DOHH2 (cell line): ENCODE measurements at regions not wholly inside any gene's neighbourhood (a gene's known extent, or its start where the extent isn't known, plus 50 kb on each side); places are given as distances from the start of the nearest gene placed in this dataset.
"Not testable (repeated sequence)": the region's sequence is repeated elsewhere in the genome, so short reads cannot be mapped to it uniquely, and the experiment has no call there.

Source experiments
- H3F3A ChIP-seq: fragments of 200-600 bp; sonication (generic), shearing (Covaris generic); 2 replicates; pipeline ENCODE4 v1.6.0; 2016; ENCODE audit warnings: antibody characterized with exemption, mild to moderate bottlenecking; ENCODE audit not compliant: control insufficient read depth, insufficient read depth
- H3K27ac ChIP-seq: fragments of 200-600 bp; sonication (generic); 2 replicates; pipeline ENCODE4 v1.5.1; 2014; ENCODE audit warnings: low read depth, mild to moderate bottlenecking, low read length, moderate library complexity
- H3K27me3 ChIP-seq: fragments of 200-600 bp; sonication (generic); 2 replicates; pipeline ENCODE4 v1.6.1; 2014; ENCODE audit warnings: mild to moderate bottlenecking, low read length, mixed read lengths; ENCODE audit not compliant: control insufficient read depth
- H3K36me3 ChIP-seq: fragments of 200-600 bp; sonication (generic); 2 replicates; pipeline ENCODE4 v1.6.1; 2014; ENCODE audit warnings: mild to moderate bottlenecking, low read length, moderate library complexity, mixed read lengths; ENCODE audit not compliant: control insufficient read depth
- H3K4me1 ChIP-seq: fragments of 200-600 bp; sonication (generic); 2 replicates; pipeline ENCODE4 v1.6.1; 2014; ENCODE audit warnings: mild to moderate bottlenecking, low read length, mixed read lengths; ENCODE audit not compliant: control insufficient read depth
- H3K4me2 ChIP-seq: fragments of 200-600 bp; sonication (generic); 2 replicates; pipeline ENCODE4 v1.6.0; 2014; ENCODE audit warnings: mild to moderate bottlenecking, low read length, moderate library complexity
- H3K4me3 ChIP-seq: fragments of 200-600 bp; sonication (generic); 2 replicates; pipeline ENCODE4 v1.5.1; 2014; ENCODE audit warnings: mild to moderate bottlenecking, low read length, mixed read lengths
- H3K79me2 ChIP-seq: fragments of 200-600 bp; sonication (generic); 2 replicates; pipeline ENCODE4 v1.6.1; 2014; ENCODE audit warnings: mild to moderate bottlenecking, low read length, mixed read lengths; ENCODE audit not compliant: control insufficient read depth
- H3K9me2 ChIP-seq: fragments of 200-600 bp; sonication (generic); replicated peaks from 2 replicates; pipeline ENCODE4 v1.6.1; 2014; ENCODE audit warnings: mild to moderate bottlenecking, low read length, mixed read lengths; ENCODE audit not compliant: control insufficient read depth
- H3K9me3 ChIP-seq: fragments of 200-600 bp; sonication (generic); 2 replicates; pipeline ENCODE4 v1.6.1; 2014; ENCODE audit warnings: antibody characterized with exemption, low read length, mixed read lengths; ENCODE audit not compliant: control insufficient read depth, insufficient read depth
- H4K20me1 ChIP-seq: fragments of 200-600 bp; sonication (generic); 2 replicates; pipeline ENCODE4 v1.6.0; 2014; ENCODE audit warnings: low read depth, mild to moderate bottlenecking, antibody characterized with exemption, low read length, moderate library complexity; ENCODE audit not compliant: control insufficient read depth, insufficient read depth
- CTCF ChIP-seq: fragments of 200-600 bp; sonication (generic); IDR thresholded peaks from one replicate; pipeline ENCODE4 v1.5.1; 2014; ENCODE audit warnings: antibody characterized with exemption, mild to moderate bottlenecking, low read depth, low read length; ENCODE audit not compliant: poor library complexity, severe bottlenecking
- EZH2phosphoT487 ChIP-seq: fragments of 200-600 bp; sonication (generic); IDR thresholded peaks from 2 replicates; pipeline ENCODE4 v1.6.1; 2017; ENCODE audit warnings: borderline replicate concordance, mild to moderate bottlenecking, antibody characterized with exemption, low read length, moderate library complexity, mixed read lengths

- Histone ChIP-seq H3K9me2 (no peaks in the 10 kb centered on the region), H4K20me1 (no peaks in the 10 kb centered on the region), H3K4me1 (no peaks in the 10 kb centered on the region), H3K27ac (no peak overlapping the region), H3F3A (no peaks in the 10 kb centered on the region), H3K4me3 (no peak overlapping the region), H3K36me3 (no peaks in the 10 kb centered on the region), H3K27me3 (no peaks in the 10 kb centered on the region), H3K4me2 (no peak overlapping the region), H3K79me2 (no peaks in the 10 kb centered on the region), H3K9me3 (peaks cover 2% of the 10 kb centered on the region; the same call in 1 of the 2 replicates)
- TF ChIP-seq CTCF (no peak), EZH2phosphoT487 (no peak)
Measured at GRCh38 chr4:133537780-133538281, 388.7 kb downstream of the PCDH10 start.

GRCh38 chr4:133534224-133534623 lies 385.1 kb downstream of the PCDH10 start:
- H4K20me1 ChIP-seq, H3K9me2 ChIP-seq, H3K9me3 ChIP-seq, H3K36me3 ChIP-seq, H3K4me2 ChIP-seq, H3K27me3 ChIP-seq, H3F3A ChIP-seq, H3K27ac ChIP-seq, H3K4me1 ChIP-seq, H3K79me2 ChIP-seq, H3K4me3 ChIP-seq: not testable (repeated sequence)

- TF ChIP-seq EZH2phosphoT487 = no peak
- TF ChIP-seq CTCF = no peak
- no peak overlapping the region for H3K27ac ChIP-seq
- H3K9me3 ChIP-seq = no peaks in the 10 kb centered on the region
- H3K79me2 ChIP-seq = no peaks in the 10 kb centered on the region
- no peak overlapping the region for H3K4me2 ChIP-seq
- H3K27me3 ChIP-seq = no peaks in the 10 kb centered on the region
- no peaks in the 10 kb centered on the region for H4K20me1 ChIP-seq
- no peaks in the 10 kb centered on the region for H3K36me3 ChIP-seq
- no peaks in the 10 kb centered on the region for H3K4me1 ChIP-seq
- no peak overlapping the region for H3K4me3 ChIP-seq
- H3F3A ChIP-seq = no peaks in the 10 kb centered on the region
- H3K9me2 ChIP-seq = no peaks in the 10 kb centered on the region
Measured at GRCh38 chr4:133524369-133524768, 375.3 kb downstream of the PCDH10 start.

- no peaks in the 10 kb centered on the region for H3K9me3 ChIP-seq
- H3K79me2 ChIP-seq = no peaks in the 10 kb centered on the region
- H3K27me3 ChIP-seq = no peaks in the 10 kb centered on the region
- H3K4me2 ChIP-seq = no peak overlapping the region
- H3K4me3 ChIP-seq = no peak overlapping the region
- no peaks in the 10 kb centered on the region for H3F3A ChIP-seq
- no peaks in the 10 kb centered on the region for H3K36me3 ChIP-seq
- no peaks in the 10 kb centered on the region for H3K9me2 ChIP-seq
- no peaks in the 10 kb centered on the region for H3K4me1 ChIP-seq
- H4K20me1 ChIP-seq = no peaks in the 10 kb centered on the region
- H3K27ac ChIP-seq = no peak overlapping the region
- TF ChIP-seq EZH2phosphoT487 = no peak
- no peak for TF ChIP-seq CTCF
Measured at GRCh38 chr4:133513901-133514300, 364.8 kb downstream of the PCDH10 start.
